HCT116 (cell line): ENCODE measurements at regions not wholly inside any gene's neighbourhood (a gene's known extent, or its start where the extent isn't known, plus 50 kb on each side); places are given as distances from the start of the nearest gene placed in this dataset.

ENCODE experiments used
- ATAC-seq: fragments of 200-7000 bp; cut with Tn5 transposase; 2 replicates; pipeline ENCODE4 v1.9.1; 2020; ENCODE audit warnings: mild to moderate bottlenecking, moderate library complexity
- BruUV-seq: library from RNA; stranded (reverse); fragments of 400-500 nt; replicated peaks from 2 replicates; lab custom pipeline; 2021; lab: Mats Ljungman, UMichigan
- CTCF ChIA-PET: fragments of 300-600 bp; sonication (Branson Sonifier 250); formaldehyde crosslinking; loops from one replicate; lab custom pipeline; 2021; ENCODE audit warnings: antibody characterized with exemption; lab: Charles Lee
- POLR2A ChIA-PET: fragments of 300-600, 350-600 bp; sonication (Branson Sonifier 250); formaldehyde crosslinking; loops from one replicate; lab custom pipeline; 2021; ENCODE audit warnings: antibody characterized with exemption; lab: Charles Lee
- RAD21 ChIA-PET, 2 experiments: fragments of 300-600 bp; sonication (Branson Sonifier 250); formaldehyde crosslinking; loops; one replicate each; lab custom pipeline; 2023; ENCODE audit warnings: low total read pairs in 2 of 2; ENCODE audit not compliant: uncharacterized antibody in 2 of 2, unreplicated experiment in 2 of 2, low non-redundant PET in 1 of 2; lab: Charles Lee
- DNase-seq: peaks from one replicate; pipeline ENCODE4 v3.0.0-alpha.2; 2010; ENCODE audit warnings: low read depth, low spot score
- H2AFZ ChIP-seq: fragments of 200-600 bp; shearing (Covaris generic), sonication (generic); 2 replicates; pipeline ENCODE4 v1.6.1; 2017; ENCODE audit warnings: low read depth, mixed run types, mixed read lengths, antibody characterized with exemption, low read length; ENCODE audit not compliant: poor library complexity, severe bottlenecking
- H3K27ac ChIP-seq: 2 replicates; pipeline ENCODE4 v1.5.1; 2012; ENCODE audit warnings: low read depth, low read length
- H3K27me3 ChIP-seq: fragments of 200-600 bp; sonication (generic); 2 replicates; pipeline ENCODE4 v1.6.1; 2016; ENCODE audit warnings: mixed run types, low read length, mixed read lengths; ENCODE audit not compliant: insufficient read depth
- H3K36me3 ChIP-seq, 2 experiments: fragments of 200-500 bp in 1 of 2; fragments of 200-600 bp in 1 of 2; sonication (Bioruptor generic) in 1 of 2; sonication (generic) in 1 of 2; 2 replicates each; pipeline versions ENCODE4 v1.5.1 to v1.6.1; 2014 to 2016; ENCODE audit warnings: low read length in 2 of 2, inconsistent platforms in 1 of 2, mixed read lengths in 1 of 2, mixed run types in 1 of 2; ENCODE audit not compliant: insufficient read depth in 2 of 2, control insufficient read depth in 1 of 2
- H3K4me1 ChIP-seq, 2 experiments: fragments of 200-600 bp in 1 of 2; sonication (generic) in 1 of 2; 2 replicates each; pipeline versions ENCODE4 v1.5.1 to v1.6.1; 2012 to 2017; ENCODE audit warnings: low read length in 2 of 2, inconsistent platforms in 1 of 2, mild to moderate bottlenecking in 1 of 2, mixed read lengths in 1 of 2, mixed run types in 1 of 2, moderate library complexity in 1 of 2; ENCODE audit not compliant: insufficient read depth in 2 of 2, control insufficient read depth in 1 of 2
- H3K4me2 ChIP-seq: fragments of 200-600 bp; sonication (generic); 2 replicates; pipeline ENCODE4 v1.6.1; 2017; ENCODE audit warnings: mixed run types, low read length, mixed read lengths
- H3K4me3 ChIP-seq, 2 experiments: fragments of 200-600 bp in 1 of 2; sonication (generic) in 1 of 2; replicated peaks in 1 of 2; 2 replicates each; pipeline ENCODE4 v1.5.1; 2011 to 2016; ENCODE audit warnings: low read length in 2 of 2, control low read depth in 1 of 2, low read depth in 1 of 2, mild to moderate bottlenecking in 1 of 2, mixed read lengths in 1 of 2, mixed run types in 1 of 2
- H3K79me2 ChIP-seq: fragments of 200-600 bp; sonication (generic); 2 replicates; pipeline ENCODE4 v1.6.1; 2017; ENCODE audit warnings: mild to moderate bottlenecking, mixed run types, low read length, moderate library complexity, mixed read lengths; ENCODE audit not compliant: insufficient read depth
- H3K9ac ChIP-seq: fragments of 200-600 bp; sonication (generic); 2 replicates; pipeline ENCODE4 v1.6.1; 2016; ENCODE audit warnings: low read length, mixed read lengths
- H3K9me2 ChIP-seq: fragments of 200-600 bp; sonication (generic), shearing (Covaris generic); 2 replicates; pipeline ENCODE4 v1.6.1; 2017; ENCODE audit warnings: mixed run types, mild to moderate bottlenecking, moderate library complexity; ENCODE audit not compliant: insufficient read depth
- H3K9me3 ChIP-seq, 2 experiments: fragments of 200-500 bp in 1 of 2; fragments of 200-600 bp in 1 of 2; sonication (Bioruptor generic) in 1 of 2; sonication (generic) in 1 of 2; 2 replicates each; pipeline ENCODE4 v1.6.1; 2014 to 2017; ENCODE audit warnings: low read length in 2 of 2, mixed read lengths in 2 of 2, inconsistent platforms in 1 of 2, low read depth in 1 of 2, mild to moderate bottlenecking in 1 of 2, mixed run types in 1 of 2, moderate library complexity in 1 of 2; ENCODE audit not compliant: control insufficient read depth in 1 of 2, insufficient read depth in 1 of 2
- H4K20me1 ChIP-seq: fragments of 200-600 bp; sonication (generic), shearing (Covaris generic); 2 replicates; pipeline ENCODE4 v1.6.1; 2017; ENCODE audit warnings: mixed run types, mild to moderate bottlenecking, moderate library complexity; ENCODE audit not compliant: insufficient read depth
- CBX3 ChIP-seq: IDR thresholded peaks from 2 replicates; pipeline ENCODE4 v1.6.1; 2012; ENCODE audit warnings: low read depth
- CEBPB ChIP-seq: IDR thresholded peaks from 2 replicates; pipeline ENCODE4 v1.6.1; 2012; ENCODE audit warnings: low read depth
- EZH2phosphoT487 ChIP-seq: fragments of 200-600 bp; IDR thresholded peaks from 2 replicates; pipeline ENCODE4 v1.6.1; 2018; ENCODE audit warnings: antibody characterized with exemption, borderline replicate concordance
- FOSL1 ChIP-seq: IDR thresholded peaks from 2 replicates; pipeline ENCODE4 v1.6.1; 2012; ENCODE audit warnings: low read depth
- POLR2A ChIP-seq: IDR thresholded peaks from 2 replicates; pipeline ENCODE4 v1.7.0; 2011; ENCODE audit warnings: borderline replicate concordance; ENCODE audit not compliant: insufficient read depth, insufficient read length; ENCODE audit errors: extremely low read depth
- intact Hi-C: fragments of 100-400 bp; cut with micrococcal nuclease; formaldehyde crosslinking; loops from 2 replicates; pipeline ENCODE4 v1.10.0; 2022
- TF ChIP-seq, protein P1 (sequence below): IDR thresholded peaks from 2 replicates; pipeline ENCODE4 v1.6.1; 2011; ENCODE audit warnings: mild to moderate bottlenecking, low read length, moderate library complexity; ENCODE audit not compliant: insufficient replicate concordance; ENCODE audit errors: extremely low read depth

DNA sequence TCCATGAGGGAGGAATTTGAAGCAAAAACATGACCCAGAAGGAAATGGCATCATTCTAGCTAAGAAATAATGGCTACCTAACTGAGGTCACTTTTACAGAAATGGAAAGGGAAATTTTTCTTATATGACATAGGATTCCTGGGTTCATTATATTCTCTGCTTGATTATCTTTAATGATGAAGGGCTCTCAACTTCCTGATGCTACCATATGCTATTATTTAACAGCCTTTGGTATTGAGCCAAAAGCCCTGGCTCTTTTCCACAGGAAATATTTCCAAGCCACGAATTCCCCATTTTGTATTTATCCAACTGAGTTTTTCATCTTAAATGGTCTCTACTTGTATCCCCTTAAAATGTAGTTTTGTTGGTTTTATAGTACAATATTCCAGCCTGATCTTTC is 63.2 kb upstream of the NPAS2 start (continued):
- TF ChIP-seq, protein P1, sequence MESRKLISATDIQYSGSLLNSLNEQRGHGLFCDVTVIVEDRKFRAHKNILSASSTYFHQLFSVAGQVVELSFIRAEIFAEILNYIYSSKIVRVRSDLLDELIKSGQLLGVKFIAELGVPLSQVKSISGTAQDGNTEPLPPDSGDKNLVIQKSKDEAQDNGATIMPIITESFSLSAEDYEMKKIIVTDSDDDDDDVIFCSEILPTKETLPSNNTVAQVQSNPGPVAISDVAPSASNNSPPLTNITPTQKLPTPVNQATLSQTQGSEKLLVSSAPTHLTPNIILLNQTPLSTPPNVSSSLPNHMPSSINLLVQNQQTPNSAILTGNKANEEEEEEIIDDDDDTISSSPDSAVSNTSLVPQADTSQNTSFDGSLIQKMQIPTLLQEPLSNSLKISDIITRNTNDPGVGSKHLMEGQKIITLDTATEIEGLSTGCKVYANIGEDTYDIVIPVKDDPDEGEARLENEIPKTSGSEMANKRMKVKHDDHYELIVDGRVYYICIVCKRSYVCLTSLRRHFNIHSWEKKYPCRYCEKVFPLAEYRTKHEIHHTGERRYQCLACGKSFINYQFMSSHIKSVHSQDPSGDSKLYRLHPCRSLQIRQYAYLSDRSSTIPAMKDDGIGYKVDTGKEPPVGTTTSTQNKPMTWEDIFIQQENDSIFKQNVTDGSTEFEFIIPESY: no peak
- TF ChIP-seq POLR2A (no peak), CEBPB (no peak), CBX3 (no peak)

DNA sequence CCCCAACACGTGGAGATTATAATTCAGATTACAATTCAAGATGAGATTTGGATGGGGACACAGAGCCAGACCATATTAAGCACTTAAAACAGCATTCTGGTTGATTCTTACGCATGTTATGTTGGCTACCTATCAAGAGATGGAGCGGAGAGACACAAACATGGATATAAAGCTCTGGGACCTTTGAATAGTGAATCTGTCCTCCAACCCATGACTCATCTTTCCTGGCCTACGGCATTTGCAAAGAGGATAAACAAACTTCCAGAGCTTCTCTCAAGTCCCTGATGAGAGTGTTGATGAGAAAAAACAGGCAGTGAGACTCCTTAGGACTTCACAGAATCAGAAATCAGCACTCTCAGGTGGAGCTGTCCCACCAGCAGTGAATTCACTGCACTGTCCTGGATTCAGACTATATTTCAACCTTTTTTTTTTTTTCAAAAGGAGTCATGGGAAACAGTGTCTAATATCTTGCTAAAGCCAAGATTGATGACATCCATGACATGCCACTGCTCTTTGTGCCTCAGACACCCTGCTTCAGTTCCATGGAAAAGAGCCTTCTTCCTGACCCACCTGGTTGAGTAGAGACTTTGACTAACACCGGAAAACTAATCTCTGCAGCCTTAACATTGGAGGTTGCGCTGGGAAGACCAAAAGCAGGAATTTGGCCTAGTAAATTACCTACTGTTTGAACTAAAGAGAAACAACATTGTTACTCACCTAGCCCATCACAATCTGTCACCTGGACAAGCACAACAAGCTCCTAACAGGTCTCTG is 62.1 kb upstream of the NPAS2 start:
- peak overlapping the region; percentile 3; the same call in 1 of the 2 replicates for H3K4me2 ChIP-seq
- H3K27ac ChIP-seq: no peak overlapping the region
- RAD21 ChIA-PET: no interaction called here

More for the DNA sequence above, 62.1 kb upstream of the NPAS2 start:
- DNase-seq (no peak), ATAC-seq (no peak)
- TF ChIP-seq EZH2phosphoT487 (no peak), FOSL1 (peak; percentile 30; the same call in 1 of the 2 replicates)
- no TSS peak for BruUV-seq
- H3K9ac ChIP-seq: no peak overlapping the region
- H2AFZ ChIP-seq: peak overlapping the region; percentile 24
- H3K9me2 ChIP-seq: no peaks in the 10 kb centered on the region
- ChIA-PET CTCF (no interaction called here), POLR2A (no interaction called here)
- H3K9me3 ChIP-seq: no peaks in the 10 kb centered on the region
- H3K4me1 ChIP-seq: peaks cover 0 to 23% of the 10 kb centered on the region in 2 experiments; a peak in 2 of 4 replicates
- no peaks in the 10 kb centered on the region for H3K36me3 ChIP-seq
- no peaks in the 10 kb centered on the region for H3K79me2 ChIP-seq
- no peaks in the 10 kb centered on the region for H3K27me3 ChIP-seq
- no peaks in the 10 kb centered on the region for H4K20me1 ChIP-seq
- intact Hi-C loops: no loop called here
- no peak overlapping the region for H3K4me3 ChIP-seq
